Mesenchymal stem cell (in vitro differentiated cells and primary cell): ENCODE measurements at regions not wholly inside any gene's neighbourhood (a gene's known extent, or its start where the extent isn't known, plus 50 kb on each side); places are given as distances from the start of the nearest gene placed in this dataset.

Experiments
- DNase-seq: peaks from one replicate; pipeline ENCODE4 v3.0.0-alpha.2; 2013
- H2AFZ ChIP-seq: one replicate; pipeline ENCODE4 v1.6.1; 2013; ENCODE audit warnings: low read depth, mild to moderate bottlenecking, control low read depth, inconsistent platforms, low read length, moderate library complexity
- H2AK5ac ChIP-seq: 2 replicates; pipeline ENCODE4 v1.6.1; 2013; ENCODE audit warnings: low read length, moderate library complexity, mild to moderate bottlenecking, inconsistent platforms; ENCODE audit not compliant: severe bottlenecking
- H2BK120ac ChIP-seq: one replicate; pipeline ENCODE4 v1.6.1; 2013; ENCODE audit warnings: low read depth, mild to moderate bottlenecking, inconsistent platforms, low read length, moderate library complexity
- H2BK12ac ChIP-seq, 2 experiments: one replicate each; pipeline ENCODE4 v1.6.1; 2013; ENCODE audit warnings: inconsistent platforms in 2 of 2, low read length in 2 of 2, mild to moderate bottlenecking in 2 of 2, moderate library complexity in 2 of 2, control low read depth in 1 of 2
- H2BK15ac ChIP-seq: one replicate; pipeline ENCODE4 v1.6.1; 2013; ENCODE audit warnings: mild to moderate bottlenecking, low read depth, inconsistent platforms; ENCODE audit not compliant: poor library complexity, severe bottlenecking
- H2BK5ac ChIP-seq: 2 replicates; pipeline ENCODE4 v1.6.1; 2013; ENCODE audit warnings: low read depth, mild to moderate bottlenecking, low read length, control low read depth, inconsistent platforms; ENCODE audit not compliant: poor library complexity, severe bottlenecking
- H3K14ac ChIP-seq, 2 experiments: one replicate each; pipeline ENCODE4 v1.6.1; 2013; ENCODE audit warnings: inconsistent platforms in 2 of 2, low read length in 2 of 2, control low read depth in 1 of 2, mild to moderate bottlenecking in 1 of 2, moderate library complexity in 1 of 2
- H3K18ac ChIP-seq, 2 experiments: one replicate each; pipeline ENCODE4 v1.6.1; 2013; ENCODE audit warnings: inconsistent platforms in 2 of 2, low read length in 2 of 2, control low read depth in 1 of 2, low read depth in 1 of 2, mild to moderate bottlenecking in 1 of 2
- H3K23ac ChIP-seq, 2 experiments: one replicate each; pipeline ENCODE4 v1.6.1; 2013; ENCODE audit warnings: inconsistent platforms in 2 of 2, low read length in 2 of 2, mild to moderate bottlenecking in 2 of 2, moderate library complexity in 2 of 2, control low read depth in 1 of 2
- H3K27ac ChIP-seq: 2 replicates; pipeline ENCODE4 v1.5.1; 2013; ENCODE audit warnings: mild to moderate bottlenecking, moderate library complexity, low read length, control low read depth, inconsistent platforms; ENCODE audit not compliant: poor library complexity, severe bottlenecking
- H3K27me3 ChIP-seq, 2 experiments: 2 replicates each; pipeline versions ENCODE4 v1.6.1 to v1.7.0; 2013; ENCODE audit warnings: low read length in 2 of 2, mild to moderate bottlenecking in 2 of 2, moderate library complexity in 2 of 2, control low read depth in 1 of 2, inconsistent platforms in 1 of 2; ENCODE audit not compliant: control insufficient read depth in 1 of 2, insufficient read depth in 1 of 2
- H3K36me3 ChIP-seq, 2 experiments: 2 replicates each; pipeline versions ENCODE4 v1.6.1 to v1.7.0; 2013; ENCODE audit warnings: low read length in 2 of 2, control low read depth in 1 of 2, inconsistent platforms in 1 of 2, low read depth in 1 of 2, mild to moderate bottlenecking in 1 of 2; ENCODE audit not compliant: insufficient read depth in 2 of 2, control insufficient read depth in 1 of 2
- H3K4ac ChIP-seq, 2 experiments: one replicate each; pipeline ENCODE4 v1.6.1; 2013; ENCODE audit warnings: inconsistent platforms in 2 of 2, low read length in 2 of 2, mild to moderate bottlenecking in 2 of 2, moderate library complexity in 2 of 2, control low read depth in 1 of 2, low read depth in 1 of 2
- H3K4me1 ChIP-seq: 2 replicates; pipeline ENCODE4 v1.6.1; 2013; ENCODE audit warnings: low read depth, low read length, control low read depth; ENCODE audit not compliant: control insufficient read depth, insufficient read depth
- H3K4me2 ChIP-seq: 2 replicates; pipeline ENCODE4 v1.6.1; 2013; ENCODE audit warnings: low read length, mild to moderate bottlenecking, inconsistent platforms; ENCODE audit not compliant: poor library complexity, severe bottlenecking
- H3K4me3 ChIP-seq, 2 experiments: 2 replicates each; pipeline versions ENCODE4 v1.5.1 to v1.7.0; 2013; ENCODE audit warnings: low read length in 2 of 2, mild to moderate bottlenecking in 2 of 2, control low read depth in 1 of 2, low read depth in 1 of 2; ENCODE audit not compliant: insufficient read depth in 1 of 2
- H3K79me1 ChIP-seq: replicated peaks from 2 replicates; pipeline ENCODE4 v1.6.1; 2013; ENCODE audit warnings: mild to moderate bottlenecking, control low read depth, low read length, inconsistent platforms; ENCODE audit not compliant: poor library complexity, severe bottlenecking
- H3K9ac ChIP-seq: 2 replicates; pipeline ENCODE4 v1.7.0; 2013; ENCODE audit warnings: mild to moderate bottlenecking, low read length, moderate library complexity
- H3K9me3 ChIP-seq: 2 replicates; pipeline ENCODE4 v1.7.0; 2013; ENCODE audit warnings: mild to moderate bottlenecking, low read length; ENCODE audit not compliant: control insufficient read depth
- H4K8ac ChIP-seq: one replicate; pipeline ENCODE4 v1.6.1; 2013; ENCODE audit warnings: inconsistent platforms, mild to moderate bottlenecking, low read length, moderate library complexity
- H4K91ac ChIP-seq: one replicate; pipeline ENCODE4 v1.6.1; 2013; ENCODE audit warnings: mild to moderate bottlenecking, low read length, inconsistent platforms
- WGBS: methylation state at CpG from one replicate; pipeline ENCODE4 v1.1.7; 2013; ENCODE audit warnings: mixed read lengths; 5-methylcytosine and 5-hydroxymethylcytosine counted together

GRCh38 chr12:27382924-27383323, 50.3 kb downstream of the BMAL2 start:
- H4K8ac ChIP-seq = no peak overlapping the region
- no peaks in the 10 kb centered on the region for H3K9me3 ChIP-seq
- no peak overlapping the region for H3K23ac ChIP-seq
- 94% methylated on average over 3 of the region's 3 CpGs for WGBS
- no peak overlapping the region for H3K14ac ChIP-seq
- no peaks in the 10 kb centered on the region for H3K79me1 ChIP-seq
- no peak overlapping the region for H3K18ac ChIP-seq
- no peak overlapping the region for H3K4me2 ChIP-seq
- peak overlapping the region in 1 of 2 experiments; percentile 17 for H3K4me3 ChIP-seq
- H3K27ac ChIP-seq = no peak overlapping the region
- H3K36me3 ChIP-seq = peaks cover 0 to 15% of the 10 kb centered on the region in 2 experiments
- H2AK5ac ChIP-seq = no peak overlapping the region
- H2AFZ ChIP-seq = no peak overlapping the region
- no peak overlapping the region for H4K91ac ChIP-seq
- H3K27me3 ChIP-seq = no peaks in the 10 kb centered on the region
- no peak overlapping the region for H2BK15ac ChIP-seq
- H3K4ac ChIP-seq = no peak overlapping the region
- H2BK12ac ChIP-seq = no peak overlapping the region
- H2BK5ac ChIP-seq = no peak overlapping the region
- DNase-seq = no peak
- H2BK120ac ChIP-seq = no peak overlapping the region
- H3K9ac ChIP-seq = peak overlapping the region; percentile 14
- peaks cover 6% of the 10 kb centered on the region for H3K4me1 ChIP-seq

GRCh38 chr12:27383429-27384260, 51.0 kb downstream of the BMAL2 start:
- H2BK15ac ChIP-seq = no peak overlapping the region
- no peak overlapping the region for H3K18ac ChIP-seq
- H2BK12ac ChIP-seq = no peak overlapping the region
- no peak overlapping the region for H2AK5ac ChIP-seq
- H3K4me3 ChIP-seq = no peak overlapping the region
- H3K23ac ChIP-seq = no peak overlapping the region
- peaks cover 6% of the 10 kb centered on the region for H3K4me1 ChIP-seq
- no peaks in the 10 kb centered on the region for H3K79me1 ChIP-seq
- no peak overlapping the region for H3K14ac ChIP-seq
- peak overlapping the region; percentile 17 for H3K9ac ChIP-seq
- peaks cover 0 to 17% of the 10 kb centered on the region in 2 experiments for H3K36me3 ChIP-seq
- H3K9me3 ChIP-seq = no peaks in the 10 kb centered on the region
- H2BK5ac ChIP-seq = no peak overlapping the region
- no peak overlapping the region for H2BK120ac ChIP-seq
- no peaks in the 10 kb centered on the region for H3K27me3 ChIP-seq
- H3K4ac ChIP-seq = no peak overlapping the region
- 62% methylated on average over 9 of the region's 12 CpGs for WGBS
- H3K27ac ChIP-seq = no peak overlapping the region
- H4K91ac ChIP-seq = no peak overlapping the region
- H4K8ac ChIP-seq = no peak overlapping the region
- peak; percentile 77 for DNase-seq
- peak overlapping the region; percentile 18 for H2AFZ ChIP-seq
- H3K4me2 ChIP-seq = no peak overlapping the region

- Histone ChIP-seq H4K91ac (no peak overlapping the region), H3K27ac (no peak overlapping the region), H3K18ac (no peak overlapping the region), H3K4me3 (no peak overlapping the region), H2BK15ac (no peak overlapping the region), H3K36me3 (peaks cover 0 to 17% of the 10 kb centered on the region in 2 experiments), H3K9ac (peak overlapping the region; percentile 16), H3K27me3 (no peaks in the 10 kb centered on the region), H2AFZ (no peak overlapping the region), H2BK5ac (no peak overlapping the region), H3K14ac (no peak overlapping the region), H2AK5ac (no peak overlapping the region), H2BK12ac (no peak overlapping the region), H3K4me2 (no peak overlapping the region), H3K4ac (no peak overlapping the region), H3K9me3 (no peaks in the 10 kb centered on the region), H3K79me1 (no peaks in the 10 kb centered on the region), H4K8ac (no peak overlapping the region), H3K23ac (no peak overlapping the region), H2BK120ac (no peak overlapping the region), H3K4me1 (peaks cover 6% of the 10 kb centered on the region)
- WGBS = no CpG with 5 or more reads among the region's 1 CpG
- no peak for DNase-seq
These were observed 51.6 kb downstream of the BMAL2 start for GRCh38 chr12:27384261-27384590.

GRCh38 chr12:27385766-27386564, 53.3 kb downstream of the BMAL2 start:
- Histone ChIP-seq H3K23ac (no peak overlapping the region), H3K79me1 (no peaks in the 10 kb centered on the region), H2BK15ac (no peak overlapping the region), H2BK12ac (no peak overlapping the region), H3K4me3 (no peak overlapping the region), H3K9ac (no peak overlapping the region), H4K91ac (no peak overlapping the region), H3K9me3 (no peaks in the 10 kb centered on the region), H3K4me1 (peaks cover 6% of the 10 kb centered on the region), H2AK5ac (no peak overlapping the region), H2BK5ac (no peak overlapping the region), H3K4me2 (no peak overlapping the region), H3K27ac (no peak overlapping the region), H4K8ac (no peak overlapping the region), H3K27me3 (no peaks in the 10 kb centered on the region), H3K14ac (no peak overlapping the region), H2BK120ac (no peak overlapping the region), H3K36me3 (peaks cover 0 to 22% of the 10 kb centered on the region in 2 experiments), H2AFZ (no peak overlapping the region), H3K18ac (no peak overlapping the region), H3K4ac (no peak overlapping the region)
- no peak for DNase-seq
- 87% methylated on average over 8 of the region's 10 CpGs for WGBS
